HG03025 (cell line): ENCODE measurements at regions not wholly inside any gene's neighbourhood (a gene's known extent, or its start where the extent isn't known, plus 50 kb on each side); places are given as distances from the start of the nearest gene placed in this dataset.

ENCODE experiments used
- ATAC-seq: cut with Tn5 transposase; IDR thresholded peaks from one replicate; pipeline ENCODE4 v1.9.1; 2021; ENCODE audit warnings: mild to moderate bottlenecking, moderate library complexity; ENCODE audit not compliant: unreplicated experiment, low FRiP score

DNA sequence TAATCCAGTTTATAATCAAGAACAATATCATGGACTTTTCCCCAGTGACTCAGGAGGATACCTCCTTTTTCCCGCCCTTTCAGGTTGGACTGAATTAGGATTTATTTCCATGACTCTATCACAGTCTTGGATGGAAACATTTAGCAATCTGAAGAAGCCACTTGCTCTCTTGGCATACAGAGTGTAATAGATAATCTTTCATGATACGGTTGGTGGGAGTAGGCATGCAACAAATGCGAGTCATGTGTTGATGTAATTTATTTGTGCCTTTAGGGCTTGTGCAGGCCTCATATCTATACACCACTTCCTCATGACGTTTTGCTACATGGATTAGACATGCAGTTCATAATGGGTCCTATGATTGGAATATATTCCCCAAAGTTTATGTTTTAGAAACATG is 54.2 kb upstream of the MCTP2 start:
- ATAC-seq = no peak

DNA sequence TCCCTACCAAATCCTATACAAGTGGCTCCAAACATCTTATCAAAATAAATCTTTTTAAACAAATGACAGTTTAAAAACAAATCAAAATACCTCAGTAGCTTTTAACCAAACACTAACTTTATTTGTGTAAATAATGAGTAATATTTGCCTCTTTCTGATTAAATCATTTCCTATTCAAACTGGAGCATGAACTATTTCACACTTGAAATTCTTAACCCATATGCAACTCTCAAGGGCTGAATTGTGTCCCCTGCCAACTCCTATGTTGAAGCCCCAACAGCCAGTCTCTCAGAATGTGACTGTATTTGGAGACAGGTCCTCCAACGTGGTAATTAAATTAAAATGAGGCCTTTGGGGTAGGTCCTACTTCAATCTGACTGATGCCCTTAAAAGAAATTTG is 55.9 kb upstream of the MCTP2 start:
- ATAC-seq = no peak

DNA sequence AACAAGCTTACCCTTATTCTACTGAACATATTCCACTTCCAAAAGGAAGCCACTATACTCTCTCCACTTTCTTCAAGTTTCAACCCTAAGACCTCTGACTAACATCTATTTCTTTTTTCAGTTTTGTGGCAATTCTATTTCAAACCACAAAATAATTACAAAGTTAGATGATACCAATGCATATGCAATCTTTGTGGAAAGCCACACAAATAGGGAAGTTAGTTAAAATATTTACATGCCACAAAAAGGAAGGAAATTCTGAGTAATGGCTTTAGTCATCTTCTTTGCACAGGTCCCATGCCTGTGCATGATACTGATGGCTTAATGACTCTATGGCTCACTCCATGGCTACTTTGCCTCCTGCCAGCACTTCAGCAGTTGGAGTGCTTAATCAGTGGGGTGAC is 57.0 kb upstream of the MCTP2 start:
- no peak for ATAC-seq

DNA sequence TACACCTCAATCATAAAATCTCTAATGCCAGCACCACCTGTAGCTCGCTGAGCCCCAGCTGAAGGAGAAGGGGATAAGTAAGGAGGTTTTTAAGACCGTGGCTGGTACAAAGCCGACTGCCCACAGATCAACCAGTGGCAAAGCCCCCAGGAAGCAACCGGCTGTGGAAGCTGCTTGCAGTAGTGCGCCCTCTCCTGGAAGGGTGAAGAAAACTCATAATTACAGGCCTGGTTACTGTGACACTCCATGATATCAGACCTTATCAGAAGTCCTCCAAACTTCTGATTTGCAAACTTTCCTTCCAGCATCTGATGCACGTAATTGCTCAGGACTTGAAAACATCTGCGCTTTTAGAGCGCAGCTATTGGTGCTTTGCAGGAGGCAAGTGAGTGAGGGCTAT is 63.1 kb upstream of the MCTP2 start:
- no peak for ATAC-seq

DNA sequence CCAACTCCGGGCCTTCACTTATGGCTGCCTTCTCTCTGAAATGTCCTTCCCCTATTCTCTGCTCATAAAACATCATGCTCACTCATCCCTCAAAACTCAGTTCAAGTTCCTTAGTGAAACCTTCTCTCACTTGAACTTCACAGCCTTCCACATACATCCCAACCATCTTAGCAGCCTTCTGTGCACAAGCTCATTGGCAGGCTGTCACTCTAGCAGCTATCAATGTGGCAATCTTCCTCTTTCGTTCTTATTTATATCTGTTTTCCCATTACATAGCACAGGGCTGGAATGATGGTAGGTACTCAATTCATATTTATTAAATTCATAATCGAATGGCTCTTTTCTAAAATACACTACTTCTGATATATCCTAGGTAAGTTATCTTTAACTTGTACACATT is 66.4 kb upstream of the MCTP2 start:
- ATAC-seq = no peak

DNA sequence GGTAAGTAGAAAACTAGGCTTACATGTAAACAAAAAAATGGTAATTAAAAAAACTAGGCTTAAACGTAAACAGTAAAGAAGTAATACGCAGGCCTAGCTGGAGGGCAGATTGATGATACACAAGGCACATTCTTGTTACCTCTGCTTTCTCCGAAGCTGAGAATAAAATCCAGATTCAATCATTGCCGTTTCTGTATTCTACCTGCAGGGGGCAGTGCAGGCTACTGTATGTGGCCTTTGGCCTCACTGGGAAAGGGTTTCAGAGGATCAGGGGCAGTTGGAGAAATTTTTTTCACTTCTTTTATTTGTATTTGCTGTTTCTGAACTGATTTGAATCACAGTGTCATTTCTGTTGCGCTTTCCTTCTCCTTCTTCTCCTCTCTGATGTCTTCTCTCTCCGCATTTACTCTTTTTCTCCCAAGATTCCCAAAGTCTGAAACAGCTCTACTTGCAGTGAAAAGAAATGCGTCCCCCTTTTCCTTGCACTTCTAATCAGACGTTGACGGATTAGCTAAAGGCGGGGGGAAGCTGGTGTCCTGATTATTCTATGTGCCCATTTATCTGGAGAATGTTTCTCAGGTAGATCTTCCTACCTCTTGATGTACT is 67.1 kb upstream of the MCTP2 start:
- ATAC-seq = no peak

DNA sequence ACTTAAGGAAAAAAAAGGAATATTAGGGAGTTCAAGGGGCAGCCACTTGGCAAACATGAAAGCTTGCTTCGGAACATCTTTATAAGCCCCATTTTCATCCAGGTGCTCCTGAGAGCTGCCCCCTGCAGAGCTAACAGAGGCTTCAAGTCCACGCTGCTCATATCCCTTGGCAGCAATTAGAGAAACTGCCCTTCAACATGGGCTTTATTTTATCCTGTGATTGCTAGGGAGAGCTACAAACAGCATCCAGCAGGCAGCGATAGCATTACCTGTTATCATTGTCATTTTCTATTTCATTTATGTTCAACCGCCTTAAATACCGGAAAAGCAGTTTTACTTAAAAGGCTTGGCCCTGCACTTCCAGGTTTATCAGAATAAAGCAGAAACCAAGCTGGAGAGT is 68.4 kb upstream of the MCTP2 start:
- no peak for ATAC-seq

DNA sequence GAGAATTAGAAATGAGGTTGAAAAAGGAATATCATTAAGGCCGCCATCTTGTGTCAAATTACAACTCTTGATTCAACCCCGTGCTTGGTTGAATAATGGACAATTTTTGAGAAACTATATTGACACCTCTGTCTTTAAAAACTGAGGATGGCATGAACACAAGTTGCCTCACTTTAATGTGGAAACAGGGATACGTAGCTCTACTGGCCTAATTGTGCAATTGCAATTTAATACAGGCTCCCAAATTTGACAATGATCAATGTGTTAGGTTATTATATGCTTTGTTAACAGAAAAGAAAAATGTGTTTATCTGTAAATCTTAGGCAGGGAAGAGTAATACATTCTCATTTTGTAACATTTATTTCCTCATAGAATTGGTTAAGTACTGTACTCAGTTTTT is 77.1 kb upstream of the MCTP2 start:
- ATAC-seq = no peak

DNA sequence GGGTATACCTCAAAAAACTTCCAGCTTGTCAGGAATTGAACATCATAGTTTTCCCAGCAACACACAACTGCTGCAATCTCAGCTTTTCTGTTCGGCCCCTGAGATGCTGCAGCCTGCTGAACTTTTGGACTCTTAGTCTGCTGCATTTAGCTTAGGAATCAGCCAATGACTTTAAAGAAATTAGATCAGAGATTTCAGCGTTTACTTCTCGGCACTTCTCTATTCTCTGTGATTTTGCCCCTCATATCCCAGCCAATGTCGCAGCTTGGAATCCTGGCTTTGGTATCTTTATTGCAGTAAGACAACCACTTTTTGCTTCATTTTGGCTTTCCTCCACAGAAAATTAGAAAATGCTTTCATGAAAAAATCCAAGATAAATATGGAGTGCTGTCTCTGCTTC is 86.3 kb upstream of the MCTP2 start:
- no peak for ATAC-seq

DNA sequence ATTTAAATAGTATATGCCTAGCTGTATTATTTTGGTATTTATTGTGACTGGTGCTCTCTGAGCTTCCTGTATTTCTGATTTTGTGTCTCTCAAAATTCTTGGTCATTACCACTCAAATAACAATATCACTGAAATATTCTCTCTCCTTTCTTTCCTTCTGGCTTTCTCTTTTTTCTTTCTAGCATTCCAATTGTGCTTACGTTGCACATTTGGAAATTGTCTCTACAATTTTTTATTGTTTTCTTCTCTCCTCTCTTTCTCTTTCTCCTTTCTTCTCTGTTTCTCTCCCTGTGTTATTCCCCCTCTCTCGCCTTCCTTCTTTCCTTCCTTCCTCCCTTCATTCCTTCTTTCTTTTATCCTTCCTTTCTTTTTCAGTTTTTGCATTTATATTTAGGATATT is 89.6 kb upstream of the MCTP2 start:
- ATAC-seq = no peak

DNA sequence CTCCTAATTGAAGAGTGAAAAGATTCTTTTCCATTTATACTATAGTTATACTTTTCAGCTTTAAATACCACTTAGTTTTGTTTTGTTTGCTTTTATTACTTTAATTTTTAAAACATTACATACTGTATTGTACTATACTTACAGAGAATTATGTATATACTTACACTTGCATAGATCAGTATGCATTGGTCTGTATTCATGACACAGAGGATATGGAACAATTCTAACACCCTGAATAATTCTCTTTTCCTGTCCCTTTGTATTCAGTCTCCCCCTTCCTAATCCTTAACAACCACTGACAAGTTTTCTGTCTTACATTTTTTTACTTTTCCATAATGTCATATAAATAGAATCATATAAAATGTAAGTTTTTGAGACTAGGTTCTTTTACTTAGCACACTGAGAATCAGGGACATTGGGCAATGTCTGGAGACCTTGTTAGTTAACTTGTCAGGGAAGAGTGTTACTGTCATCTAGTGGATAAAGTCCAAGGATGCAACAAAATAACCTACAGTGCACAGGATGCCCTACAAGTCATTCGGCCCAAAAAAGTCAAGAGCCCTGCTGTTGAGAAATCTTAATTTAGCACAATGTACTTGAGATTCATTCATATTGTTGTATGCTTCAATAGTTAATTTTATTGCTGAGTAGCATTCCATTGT is 95.7 kb upstream of the MCTP2 start:
- ATAC-seq = no peak

DNA sequence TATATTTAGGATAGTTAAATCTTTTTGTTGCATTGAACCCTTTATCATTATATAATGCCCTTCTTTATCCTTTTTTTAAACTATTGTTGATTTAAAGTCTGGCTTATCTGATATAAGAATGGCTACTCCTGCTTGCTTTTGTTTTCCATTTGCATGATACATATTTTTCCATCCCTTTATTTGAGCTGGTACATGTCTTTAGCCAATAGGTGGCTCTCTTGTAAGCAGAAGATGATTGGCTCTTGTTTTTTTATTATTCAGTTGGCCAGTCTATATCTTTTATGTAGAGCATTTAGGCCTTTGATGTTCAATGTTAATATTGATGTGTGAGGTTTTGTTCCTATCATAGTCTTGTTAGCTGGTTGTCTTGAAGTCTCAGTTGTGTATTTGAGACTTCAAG is 99.5 kb upstream of the MCTP2 start:
- no peak for ATAC-seq

DNA sequence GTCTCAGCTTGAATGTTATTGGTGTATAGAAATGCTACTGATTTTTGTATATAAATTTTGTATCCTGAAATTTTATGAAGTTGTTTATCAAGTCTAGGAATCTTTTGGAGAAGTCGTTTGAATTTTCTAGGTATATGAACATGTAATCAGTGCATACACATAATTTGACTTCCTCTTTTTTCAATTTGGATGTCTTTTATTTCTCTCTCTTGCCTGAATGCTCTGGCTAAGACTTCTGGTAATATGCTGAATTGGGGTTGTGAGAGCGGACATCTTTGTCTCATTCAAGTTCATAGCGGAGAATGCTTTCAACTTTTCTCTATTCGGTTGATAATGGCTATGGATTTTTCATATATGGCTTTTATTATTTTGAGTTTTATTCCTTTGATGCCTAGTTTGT is 100.9 kb upstream of the MCTP2 start:
- ATAC-seq = no peak

DNA sequence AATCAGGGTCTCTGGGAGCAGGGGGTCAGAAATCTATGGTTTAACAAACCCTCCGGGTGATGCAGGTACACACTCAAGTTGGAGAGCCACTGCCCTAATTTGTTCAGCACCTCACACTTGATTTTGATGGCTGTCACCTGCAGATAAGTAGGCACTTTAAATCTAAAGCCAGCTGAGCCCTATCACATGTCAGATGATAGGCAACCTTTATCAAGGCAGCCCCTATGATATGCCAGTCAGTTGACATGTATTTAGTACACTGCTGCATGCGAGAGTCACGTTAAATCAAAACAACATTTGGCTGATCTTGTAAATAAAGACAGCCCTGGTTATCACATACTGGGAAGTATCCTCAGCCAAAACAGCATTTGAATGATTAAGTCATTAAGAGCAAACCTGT is 104.4 kb upstream of the MCTP2 start:
- no peak for ATAC-seq

DNA sequence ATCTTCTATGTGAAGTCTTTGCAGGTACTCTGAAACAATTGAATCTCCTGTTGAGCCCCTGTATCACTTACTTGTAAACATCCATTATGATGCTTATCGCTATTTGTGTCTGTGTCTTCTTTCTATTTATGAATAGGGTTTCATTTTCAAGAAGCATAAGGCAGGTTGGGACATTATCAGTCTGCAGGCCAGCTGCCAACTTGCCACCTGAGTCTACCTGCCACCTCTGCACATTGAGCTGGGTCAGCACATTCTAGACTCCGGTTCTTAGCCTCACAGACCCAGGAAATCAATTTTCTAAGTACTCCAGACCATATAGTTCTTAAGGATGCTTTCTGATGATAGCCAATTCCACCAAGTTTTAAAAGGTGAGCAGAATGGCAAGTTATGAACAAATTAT is 105.7 kb upstream of the MCTP2 start:
- no peak for ATAC-seq

DNA sequence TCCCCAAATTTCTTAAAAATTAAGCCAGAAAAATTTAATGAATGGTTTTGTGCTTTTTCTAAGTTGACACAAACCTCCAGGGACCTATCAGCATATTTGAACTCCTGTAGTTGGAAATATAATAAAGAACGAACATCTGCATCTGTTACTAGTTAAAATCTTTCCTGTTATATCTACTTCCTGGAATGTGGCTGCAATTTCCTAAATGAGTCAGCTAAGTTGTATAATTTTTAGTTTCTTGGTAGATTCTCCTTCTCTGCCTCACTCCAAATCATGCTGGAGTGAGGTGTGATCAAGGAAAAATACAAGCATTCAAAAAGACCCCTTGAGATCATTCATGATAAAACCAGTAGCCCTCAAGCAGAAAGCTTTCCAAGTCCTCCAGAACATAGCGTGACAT is 106.2 kb upstream of the MCTP2 start:
- no peak for ATAC-seq

DNA sequence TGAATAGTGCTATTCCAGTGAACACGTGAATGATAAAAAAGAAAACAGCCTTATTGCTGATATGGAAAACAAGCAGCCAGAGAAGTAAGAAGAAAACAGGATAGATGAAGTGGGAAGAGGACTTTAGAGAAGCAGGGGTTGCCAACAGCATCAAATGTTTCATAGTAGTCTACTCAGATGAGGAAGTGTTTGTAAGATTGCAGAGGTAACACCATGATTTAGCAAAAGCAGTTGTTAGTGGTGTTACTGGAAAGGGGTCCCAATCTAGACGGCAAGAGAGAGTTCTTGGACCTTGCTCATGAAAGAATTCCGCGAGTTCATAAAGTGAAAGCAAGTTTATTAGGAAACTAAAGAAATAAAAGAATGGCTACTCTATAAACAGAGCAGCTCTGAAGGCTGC is 108.8 kb upstream of the MCTP2 start:
- no peak for ATAC-seq

DNA sequence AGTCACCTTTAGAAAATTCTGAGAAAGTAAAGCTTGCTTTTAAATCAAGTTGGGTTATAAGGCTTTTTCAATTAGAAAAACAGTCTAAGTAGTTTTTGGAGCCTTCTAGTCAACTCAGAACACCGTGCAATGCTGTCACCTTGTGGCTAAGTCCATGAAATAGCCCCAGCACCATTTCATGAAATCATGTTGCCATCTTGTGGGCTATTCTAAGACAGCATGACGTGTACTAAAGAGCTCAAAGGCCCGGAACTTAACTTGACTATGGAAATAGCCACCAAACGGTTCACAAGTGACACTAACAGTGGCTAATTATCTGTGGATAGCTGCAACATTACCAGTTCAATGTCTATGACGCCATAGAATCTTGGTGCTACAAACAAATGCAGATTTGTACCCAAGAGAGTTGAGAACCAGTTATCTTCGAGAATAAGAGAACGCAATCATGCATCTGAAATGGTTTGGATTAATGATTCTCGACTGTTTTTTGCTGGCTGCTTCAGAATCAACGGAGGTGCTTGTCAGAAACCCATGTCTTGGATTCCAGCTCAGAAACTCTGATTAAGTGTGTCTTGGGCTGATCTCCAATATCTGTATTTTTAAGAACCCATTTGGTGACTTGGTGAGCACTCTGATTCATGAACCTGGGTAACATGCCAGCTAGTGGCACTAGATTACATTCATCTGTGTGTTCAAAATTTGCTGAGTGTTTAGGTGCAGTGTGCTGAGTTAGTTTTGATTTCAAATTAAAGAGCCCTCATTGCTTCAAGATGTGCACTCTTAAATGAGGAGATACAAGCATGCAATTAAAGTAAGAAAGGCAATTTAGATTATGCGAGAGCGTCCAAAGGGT is 111.2 kb upstream of the MCTP2 start:
- ATAC-seq = peak; percentile 98

DNA sequence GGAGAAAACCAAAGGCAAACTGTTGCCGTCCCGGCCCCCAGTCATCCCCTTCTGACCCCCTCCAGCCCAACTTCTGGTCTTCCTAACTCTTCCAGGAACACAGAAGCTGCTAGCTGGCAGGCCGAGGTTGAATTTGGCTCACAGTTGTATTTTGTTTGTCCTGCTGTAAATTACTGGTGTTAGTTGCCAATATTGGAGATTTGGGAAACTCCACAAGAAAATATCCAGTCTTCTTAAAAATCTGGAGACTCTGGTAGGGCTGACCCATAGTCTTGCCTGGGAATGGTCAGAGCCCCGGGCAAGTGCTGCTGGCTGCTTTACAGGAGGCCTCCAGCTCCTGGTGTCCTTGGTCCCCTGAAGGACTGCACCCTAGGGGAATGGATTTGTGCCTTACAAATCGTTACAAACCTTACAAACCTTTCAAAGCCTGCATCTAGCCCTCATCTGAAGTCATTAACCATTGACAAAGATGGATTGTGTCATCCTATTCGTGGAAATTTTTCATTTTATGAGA is 112.0 kb upstream of the MCTP2 start:
- no peak for ATAC-seq

DNA sequence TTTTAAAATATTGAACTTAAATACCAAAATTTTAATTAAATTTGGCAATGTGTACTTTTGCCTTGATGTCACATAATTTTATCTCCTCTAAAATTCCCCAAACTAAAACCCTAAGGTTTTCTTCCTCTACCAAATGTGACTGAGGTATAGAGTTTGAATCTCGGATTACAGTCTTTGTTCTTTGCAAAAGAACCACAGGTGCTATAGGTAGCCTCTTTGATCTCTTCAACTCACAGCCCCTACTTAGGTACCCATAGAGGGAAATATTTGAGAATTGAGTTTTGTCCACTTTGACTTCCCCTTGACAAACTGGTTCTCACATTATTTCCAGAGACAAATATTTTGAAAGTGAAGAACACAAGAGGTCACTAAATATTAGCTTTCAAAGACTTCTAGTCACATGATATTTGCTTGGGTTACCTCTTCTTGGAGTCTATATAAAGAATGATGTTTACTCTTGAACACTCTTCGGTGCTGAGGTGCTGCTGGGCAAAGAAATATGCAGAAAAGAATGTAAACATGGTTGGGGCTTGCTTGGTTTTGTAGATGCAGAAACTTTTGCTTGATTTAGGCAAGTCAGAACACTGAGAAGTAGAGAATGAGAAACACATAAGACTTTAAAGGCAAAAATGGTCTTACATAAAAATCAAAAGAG is 120.8 kb upstream of the MCTP2 start:
- no peak for ATAC-seq

DNA sequence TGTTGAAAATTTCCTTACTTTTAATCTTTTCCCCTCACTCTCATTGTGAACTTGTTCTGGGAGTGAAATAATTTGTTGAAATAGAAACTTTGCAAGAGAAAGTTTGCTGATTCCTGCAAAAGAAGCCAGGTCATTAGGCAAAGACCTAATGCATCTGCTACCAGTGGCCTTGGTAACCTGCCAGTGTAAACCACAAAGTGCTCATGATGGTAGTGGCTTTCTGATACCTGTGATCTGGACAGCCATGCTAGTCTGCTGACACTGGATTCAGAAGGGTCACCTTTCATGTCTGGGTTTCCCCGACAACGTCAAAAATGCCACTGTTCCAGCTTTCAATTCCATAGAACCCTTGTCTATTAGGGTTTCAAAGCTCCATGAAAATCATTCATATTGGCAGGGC is 123.7 kb upstream of the MCTP2 start:
- ATAC-seq = no peak
